Cardiac muscle cell (in vitro differentiated cells and primary cell): ENCODE measurements at regions not wholly inside any gene's neighbourhood (a gene's known extent, or its start where the extent isn't known, plus 50 kb on each side); places are given as distances from the start of the nearest gene placed in this dataset.

Experiments
- DNase-seq, 2 donors: peaks; one replicate each; pipeline versions ENCODE4 v3.0.0 to v3.0.0-alpha.2; 2010 to 2017; ENCODE audit warnings: low read depth in 1 of 2, low spot score in 1 of 2
- H3K27ac ChIP-seq: fragments of 200-600 bp; sonication (generic); 2 replicates; pipeline ENCODE4 v1.5.1; 2016
- H3K27me3 ChIP-seq: fragments of 200-600 bp; sonication (generic); 2 replicates; pipeline ENCODE4 v1.6.0; 2016; ENCODE audit warnings: control low read depth
- H3K36me3 ChIP-seq: fragments of 200-600 bp; sonication (generic); 2 replicates; pipeline ENCODE4 v1.5.1; 2016; ENCODE audit warnings: control low read depth
- H3K4me1 ChIP-seq: fragments of 200-600 bp; sonication (generic); 2 replicates; pipeline ENCODE4 v1.8.1; 2017; ENCODE audit warnings: low read depth, mild to moderate bottlenecking, mixed run types
- H3K4me3 ChIP-seq: fragments of 200-600 bp; sonication (generic); 2 replicates; pipeline ENCODE4 v1.5.1; 2016; ENCODE audit warnings: mild to moderate bottlenecking
- H3K9me3 ChIP-seq: fragments of 200-600 bp; sonication (generic); 2 replicates; pipeline ENCODE4 v1.5.1; 2017; ENCODE audit warnings: low read depth, mild to moderate bottlenecking, control low read depth
- CTCF ChIP-seq: IDR thresholded peaks from 2 replicates; pipeline ENCODE4 v1.5.1; 2012; ENCODE audit warnings: low read depth, mild to moderate bottlenecking, low read length

- TF ChIP-seq CTCF: no peak
- no peaks in the 10 kb centered on the region for H3K27me3 ChIP-seq
- no peaks in the 10 kb centered on the region for H3K4me1 ChIP-seq
- no peak overlapping the region for H3K27ac ChIP-seq
- no peaks in the 10 kb centered on the region for H3K9me3 ChIP-seq
- H3K4me3 ChIP-seq: no peak overlapping the region
- DNase-seq: no peak
- H3K36me3 ChIP-seq: no peaks in the 10 kb centered on the region
These were observed 773.2 kb downstream of the IPMK start for GRCh38 chr10:57494486-57494885.

DNA sequence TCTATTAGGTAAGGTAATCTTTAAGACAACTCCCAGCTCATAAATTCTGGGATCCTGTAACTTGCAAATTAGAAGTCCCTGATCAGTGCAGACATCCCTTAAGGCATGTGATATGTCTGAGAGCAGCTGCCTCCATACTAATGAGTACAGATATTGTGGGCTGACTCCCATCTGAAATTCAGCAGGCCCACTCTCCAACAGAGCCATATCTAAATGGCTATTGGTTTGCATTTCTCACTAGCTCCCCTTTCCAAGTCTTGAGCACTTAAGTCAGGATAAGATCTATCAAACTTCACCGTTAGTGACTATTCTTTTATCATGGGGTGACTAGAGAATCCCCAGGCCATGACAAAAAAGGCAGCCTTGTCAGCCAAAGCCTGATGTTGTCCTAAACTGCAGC, 785.4 kb downstream of the IPMK start:
- Histone ChIP-seq H3K27me3 (no peaks in the 10 kb centered on the region), H3K27ac (peak overlapping the region; percentile 31), H3K4me1 (peaks cover 19% of the 10 kb centered on the region), H3K9me3 (no peaks in the 10 kb centered on the region), H3K36me3 (no peaks in the 10 kb centered on the region), H3K4me3 (no peak overlapping the region)
- TF ChIP-seq CTCF: no peak
- peak in 1 of 2 donors; percentile 31 for DNase-seq

DNA sequence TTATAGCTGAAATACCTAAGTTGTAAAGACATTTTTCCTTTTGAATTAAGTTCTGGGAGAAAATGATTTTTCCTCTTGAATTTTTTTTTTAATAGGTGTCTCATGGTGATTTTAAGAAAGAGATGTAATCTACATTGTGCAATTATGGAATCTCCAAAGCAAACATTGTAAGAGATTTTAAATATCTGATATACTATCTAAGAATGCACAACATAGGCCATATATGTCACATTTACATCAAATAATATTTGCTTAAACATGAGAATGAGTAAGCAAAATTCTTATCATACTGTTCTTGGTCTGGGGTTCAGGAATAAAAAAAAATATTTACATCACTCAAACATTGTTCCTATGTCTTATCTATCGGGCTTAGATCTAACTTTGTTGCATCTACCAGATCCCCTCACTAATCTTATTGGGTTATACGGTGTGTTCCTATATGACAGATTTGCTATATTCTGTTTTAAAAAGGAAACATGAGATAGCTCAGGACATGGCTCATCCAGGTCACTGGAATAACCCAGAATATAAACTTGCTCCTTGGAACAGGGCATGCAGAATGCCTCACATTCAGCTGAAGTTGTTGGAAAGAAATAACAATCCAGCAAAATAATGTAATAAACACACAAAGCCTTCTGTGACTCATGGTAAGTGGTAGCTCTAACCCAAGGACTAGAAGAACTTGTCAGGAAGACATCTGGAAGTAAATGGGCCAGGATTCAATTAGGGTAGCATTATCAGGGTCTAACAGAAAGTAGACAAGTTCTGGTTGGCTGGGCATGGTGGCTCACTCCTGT, 794.7 kb downstream of the IPMK start:
- Histone ChIP-seq H3K27ac (no peak overlapping the region), H3K27me3 (no peaks in the 10 kb centered on the region), H3K36me3 (no peaks in the 10 kb centered on the region)

GRCh38 chr10:57468894-57469432, 798.7 kb downstream of the IPMK start:
- no peak for TF ChIP-seq CTCF
- peak overlapping the region; percentile 66 for H3K27ac ChIP-seq
- no peaks in the 10 kb centered on the region for H3K9me3 ChIP-seq
- no peak for DNase-seq
- H3K4me3 ChIP-seq: no peak overlapping the region
- no peaks in the 10 kb centered on the region for H3K27me3 ChIP-seq
- H3K4me1 ChIP-seq: peaks cover 4% of the 10 kb centered on the region
- no peaks in the 10 kb centered on the region for H3K36me3 ChIP-seq

More for the DNA sequence above, 794.7 kb downstream of the IPMK start:
- Histone ChIP-seq H3K4me1 (no peaks in the 10 kb centered on the region), H3K9me3 (no peaks in the 10 kb centered on the region), H3K4me3 (no peak overlapping the region)
- TF ChIP-seq CTCF: no peak
- DNase-seq: no peak

DNA sequence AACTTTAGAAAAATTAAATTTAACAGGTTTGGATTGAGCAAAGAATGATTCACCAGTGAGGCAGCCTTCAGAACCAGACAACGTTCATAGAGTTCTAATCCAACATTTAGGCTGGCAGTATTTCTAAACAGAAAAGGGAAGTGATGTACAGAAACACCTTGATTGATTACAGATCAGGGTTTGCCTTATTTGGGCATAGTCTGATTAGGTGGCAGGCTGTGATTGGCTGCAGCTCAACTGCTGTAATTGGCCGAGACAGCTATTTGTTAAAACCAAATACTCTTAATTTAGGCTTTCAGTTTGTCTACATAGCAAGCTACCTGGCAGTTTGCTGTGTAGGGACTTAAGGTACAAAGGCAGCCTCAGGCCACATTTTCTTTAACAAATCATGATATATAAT, 802.5 kb downstream of the IPMK start:
- no peak overlapping the region for H3K27ac ChIP-seq
- no peak overlapping the region for H3K4me3 ChIP-seq
- H3K27me3 ChIP-seq: no peaks in the 10 kb centered on the region
- no peaks in the 10 kb centered on the region for H3K9me3 ChIP-seq
- no peak for TF ChIP-seq CTCF
- peaks cover 6% of the 10 kb centered on the region for H3K4me1 ChIP-seq
- H3K36me3 ChIP-seq: no peaks in the 10 kb centered on the region
- DNase-seq: no peak
